Choroid plexus epithelial cell (primary cell): ENCODE measurements at regions not wholly inside any gene's neighbourhood (a gene's known extent, or its start where the extent isn't known, plus 50 kb on each side); places are given as distances from the start of the nearest gene placed in this dataset.

Experiments
- DNase-seq: peaks from one replicate; pipeline ENCODE4 v3.0.0-alpha.2; 2010; ENCODE audit warnings: low read depth
- H3K4me3 ChIP-seq: 2 replicates; pipeline ENCODE4 v1.5.1; 2011; ENCODE audit warnings: low read depth, mild to moderate bottlenecking, control low read depth, low read length, moderate library complexity
- TF ChIP-seq, protein P1 (sequence below): conservative IDR thresholded peaks from 2 replicates; pipeline ENCODE4 v1.5.1; 2011; ENCODE audit warnings: low read depth, mild to moderate bottlenecking, control low read depth, inconsistent platforms, low read length, moderate library complexity

DNA sequence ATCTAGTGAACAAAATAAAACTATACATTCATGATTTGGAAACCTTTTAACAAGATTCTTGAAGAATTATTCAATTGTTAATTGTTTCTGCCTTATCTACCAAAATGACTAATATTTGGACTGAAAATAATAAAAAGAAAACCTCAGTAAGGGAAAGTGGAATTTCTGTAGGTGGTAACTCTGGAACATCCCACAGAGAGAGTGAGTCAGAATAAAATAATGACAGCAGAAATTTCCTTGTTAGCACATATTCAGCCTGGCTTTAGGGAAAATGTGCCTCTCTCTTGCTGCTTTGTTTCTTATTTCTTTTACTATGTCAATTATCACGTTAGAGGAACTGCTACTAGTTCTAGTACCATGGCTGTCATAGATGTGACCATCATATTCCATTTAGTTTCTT lies 421.5 kb upstream of the GNPDA2 start:
- no peak overlapping the region for H3K4me3 ChIP-seq
- peak; percentile 53 for DNase-seq
- TF ChIP-seq, protein P1, sequence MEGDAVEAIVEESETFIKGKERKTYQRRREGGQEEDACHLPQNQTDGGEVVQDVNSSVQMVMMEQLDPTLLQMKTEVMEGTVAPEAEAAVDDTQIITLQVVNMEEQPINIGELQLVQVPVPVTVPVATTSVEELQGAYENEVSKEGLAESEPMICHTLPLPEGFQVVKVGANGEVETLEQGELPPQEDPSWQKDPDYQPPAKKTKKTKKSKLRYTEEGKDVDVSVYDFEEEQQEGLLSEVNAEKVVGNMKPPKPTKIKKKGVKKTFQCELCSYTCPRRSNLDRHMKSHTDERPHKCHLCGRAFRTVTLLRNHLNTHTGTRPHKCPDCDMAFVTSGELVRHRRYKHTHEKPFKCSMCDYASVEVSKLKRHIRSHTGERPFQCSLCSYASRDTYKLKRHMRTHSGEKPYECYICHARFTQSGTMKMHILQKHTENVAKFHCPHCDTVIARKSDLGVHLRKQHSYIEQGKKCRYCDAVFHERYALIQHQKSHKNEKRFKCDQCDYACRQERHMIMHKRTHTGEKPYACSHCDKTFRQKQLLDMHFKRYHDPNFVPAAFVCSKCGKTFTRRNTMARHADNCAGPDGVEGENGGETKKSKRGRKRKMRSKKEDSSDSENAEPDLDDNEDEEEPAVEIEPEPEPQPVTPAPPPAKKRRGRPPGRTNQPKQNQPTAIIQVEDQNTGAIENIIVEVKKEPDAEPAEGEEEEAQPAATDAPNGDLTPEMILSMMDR: no peak

DNA sequence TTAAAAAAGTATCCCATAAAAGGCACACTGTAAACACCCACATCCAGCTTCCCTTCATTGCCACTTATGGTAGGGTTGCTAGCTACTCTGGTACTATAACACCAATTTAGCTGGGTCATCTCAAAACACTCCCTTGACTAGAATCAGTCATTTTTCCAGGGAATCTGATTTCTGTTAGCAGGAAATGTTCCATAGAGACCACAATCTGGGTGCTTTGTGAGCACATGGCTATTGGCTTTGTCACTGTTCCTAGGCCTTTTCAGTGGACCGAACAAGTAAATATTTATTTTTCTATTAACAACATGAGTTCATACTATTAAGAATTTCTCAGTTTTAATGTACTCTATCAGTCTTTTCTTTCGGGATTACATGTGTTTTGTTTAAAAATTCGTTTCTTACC lies 404.7 kb upstream of the GNPDA2 start:
- H3K4me3 ChIP-seq: no peak overlapping the region
- TF ChIP-seq, protein P1: no peak
- no peak for DNase-seq

DNA sequence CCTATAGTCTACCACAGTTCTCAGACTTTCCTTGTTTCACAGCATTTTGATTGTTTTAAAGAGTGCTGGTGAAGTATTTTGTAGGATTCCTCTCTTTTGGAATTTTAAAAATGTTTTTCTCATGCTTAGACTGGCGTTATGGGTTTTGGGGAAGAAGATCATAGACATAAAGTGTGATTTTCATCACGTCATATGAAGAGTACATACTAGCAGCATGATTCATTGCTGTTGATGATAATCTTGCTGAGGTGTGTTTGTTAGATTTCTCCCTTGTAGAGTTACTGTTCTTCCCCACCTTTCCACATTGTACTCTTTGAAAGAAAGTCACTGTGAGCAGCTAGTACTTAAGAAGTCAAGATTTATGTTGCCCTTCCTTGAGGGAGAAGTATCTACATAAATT lies 396.1 kb upstream of the GNPDA2 start:
- TF ChIP-seq, protein P1: no peak

DNA sequence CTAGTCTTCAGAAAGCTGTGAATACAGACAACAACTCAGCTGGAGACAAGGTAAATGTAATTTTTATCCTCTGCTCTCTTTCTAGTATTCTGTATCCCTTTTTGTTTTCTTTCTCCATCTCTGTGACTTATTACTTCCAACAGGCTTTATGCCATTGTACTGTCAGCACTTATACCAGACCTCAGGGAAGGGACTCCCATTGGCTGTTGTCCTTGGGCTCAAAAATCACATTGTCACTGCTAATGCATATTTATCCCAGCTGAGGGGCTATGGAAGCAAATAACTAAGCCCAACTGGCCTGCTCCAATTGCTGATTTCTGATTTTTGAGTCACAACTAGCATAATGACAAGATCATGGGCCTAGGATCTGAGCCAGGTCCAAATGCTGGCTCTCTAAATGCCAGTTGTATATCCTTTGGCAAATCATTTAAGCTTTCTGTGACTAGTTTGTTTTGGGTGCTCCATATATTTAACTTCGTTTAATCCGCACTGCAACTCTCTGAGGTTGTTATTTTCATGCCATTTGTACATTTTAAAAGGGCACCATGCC lies 395.1 kb upstream of the GNPDA2 start:
- DNase-seq: no peak
- no peak overlapping the region for H3K4me3 ChIP-seq
- TF ChIP-seq, protein P1: no peak

More for the DNA sequence above, 396.1 kb upstream of the GNPDA2 start:
- DNase-seq: no peak
- no peak overlapping the region for H3K4me3 ChIP-seq

DNA sequence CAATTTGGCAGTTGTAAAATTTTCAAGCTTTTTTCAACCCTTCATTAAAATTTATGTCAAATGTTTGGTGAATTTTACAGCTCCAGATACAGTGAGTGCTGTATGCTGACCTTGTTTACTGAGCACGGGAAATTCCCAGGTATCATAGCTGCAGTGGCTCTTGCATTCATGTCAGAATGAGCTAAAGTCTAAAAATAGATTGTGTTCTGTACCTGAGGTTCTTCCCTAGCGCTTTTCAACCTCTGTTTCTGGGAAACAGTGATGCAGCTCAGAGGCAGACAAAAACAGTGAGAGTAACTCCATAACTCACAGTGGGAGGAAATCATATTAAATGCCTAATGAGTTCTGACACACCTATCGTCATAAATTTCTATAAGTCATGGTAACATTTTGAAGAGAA lies 393.8 kb upstream of the GNPDA2 start:
- DNase-seq: peak; percentile 11
- TF ChIP-seq, protein P1: no peak
- no peak overlapping the region for H3K4me3 ChIP-seq

DNA sequence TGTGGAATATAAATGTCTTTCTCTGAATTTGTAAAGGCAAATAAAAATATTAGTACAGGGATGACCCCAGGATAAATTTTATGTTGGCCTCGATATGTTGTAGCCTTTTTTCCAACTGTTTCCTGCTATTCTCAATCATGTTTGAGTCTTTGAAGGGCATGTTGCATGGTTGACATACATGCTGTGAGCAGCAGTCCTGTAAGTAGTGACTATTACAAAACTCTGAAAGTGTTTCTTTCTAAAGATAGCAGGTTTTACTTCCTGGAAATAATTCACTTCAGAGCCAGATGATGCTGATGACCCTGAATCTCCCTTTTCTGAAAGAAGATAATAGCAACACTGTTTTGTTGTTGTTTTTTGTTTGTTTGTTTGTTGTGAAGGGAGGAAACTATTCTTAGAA lies 393.0 kb upstream of the GNPDA2 start:
- H3K4me3 ChIP-seq: no peak overlapping the region
- TF ChIP-seq, protein P1: no peak
- no peak for DNase-seq

DNA sequence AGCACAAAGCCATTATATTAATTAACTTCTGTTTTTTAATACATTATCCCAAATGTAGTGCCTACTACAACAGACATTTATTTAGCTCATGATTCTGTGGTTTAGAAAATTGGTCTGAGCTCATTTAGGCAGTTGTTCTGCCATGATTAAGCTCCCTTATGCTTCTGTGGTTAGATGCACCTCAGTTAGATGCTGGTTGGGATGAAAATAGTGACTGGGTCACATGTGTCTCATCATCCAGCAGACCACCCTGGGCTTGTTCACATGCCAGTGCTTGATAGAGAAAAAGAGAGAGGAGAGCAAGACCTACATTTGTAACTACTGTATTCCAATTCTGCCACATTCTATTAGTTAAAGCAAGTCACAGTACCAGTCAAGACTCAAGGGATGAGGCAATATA lies 376.4 kb upstream of the GNPDA2 start:
- TF ChIP-seq, protein P1: no peak
- H3K4me3 ChIP-seq: no peak overlapping the region
- DNase-seq: no peak
